GM19463 (cell line): ENCODE measurements at regions not wholly inside any gene's neighbourhood (a gene's known extent, or its start where the extent isn't known, plus 50 kb on each side); places are given as distances from the start of the nearest gene placed in this dataset.

Experiments used
- ATAC-seq: cut with Tn5 transposase; IDR thresholded peaks from one replicate; pipeline ENCODE4 v1.9.1; 2021; ENCODE audit warnings: mild to moderate bottlenecking, moderate library complexity; ENCODE audit not compliant: unreplicated experiment

GRCh38 chr6:9957215-9957759 is 457.6 kb downstream of the TFAP2A start:
- ATAC-seq: no peak

- no peak for ATAC-seq
Observed at GRCh38 chr6:9948678-9949077, 466.2 kb downstream of the TFAP2A start.

- no peak for ATAC-seq
Observed at GRCh38 chr6:9943986-9944385, 470.9 kb downstream of the TFAP2A start.

- ATAC-seq: no peak
Observed at GRCh38 chr6:9943026-9943425, 471.8 kb downstream of the TFAP2A start.

- ATAC-seq: no peak
Observed at GRCh38 chr6:9942131-9942530, 472.7 kb downstream of the TFAP2A start.

- no peak for ATAC-seq
Observed at GRCh38 chr6:9938801-9939200, 476.1 kb downstream of the TFAP2A start.

GRCh38 chr6:9937031-9937763 is 477.7 kb downstream of the TFAP2A start:
- no peak for ATAC-seq

GRCh38 chr6:9936551-9936950 is 478.3 kb downstream of the TFAP2A start:
- ATAC-seq: no peak

GRCh38 chr6:9933677-9934076 is 481.2 kb downstream of the TFAP2A start:
- ATAC-seq: no peak

- ATAC-seq: no peak
Observed at GRCh38 chr6:9927275-9927674, 487.6 kb downstream of the TFAP2A start.

GRCh38 chr6:9924971-9925370 is 489.9 kb downstream of the TFAP2A start:
- ATAC-seq: no peak

GRCh38 chr6:9921366-9921765 is 493.5 kb downstream of the TFAP2A start:
- ATAC-seq: no peak

GRCh38 chr6:9914951-9915350 is 499.9 kb downstream of the TFAP2A start:
- no peak for ATAC-seq

- no peak for ATAC-seq
Observed at GRCh38 chr6:9901376-9901775, 513.5 kb downstream of the TFAP2A start.

- ATAC-seq: no peak
Observed at GRCh38 chr6:9896806-9897205, 518.1 kb downstream of the TFAP2A start.

GRCh38 chr6:9890893-9891292 is 524.0 kb downstream of the TFAP2A start:
- no peak for ATAC-seq

- ATAC-seq: no peak
Observed at GRCh38 chr6:9890469-9890868, 524.4 kb downstream of the TFAP2A start.

GRCh38 chr6:9878535-9878934 is 536.3 kb downstream of the TFAP2A start:
- ATAC-seq: no peak

GRCh38 chr6:9875605-9876353 is 539.1 kb downstream of the TFAP2A start:
- no peak for ATAC-seq

- ATAC-seq: no peak
Observed at GRCh38 chr6:9862603-9863167, 552.2 kb downstream of the TFAP2A start.

GRCh38 chr6:9851541-9852380 is 563.1 kb downstream of the TFAP2A start:
- no peak for ATAC-seq
